ENCODE measurements at regions not wholly inside any gene's neighbourhood (a gene's known extent, or its start where the extent isn't known, plus 50 kb on each side); places are given as distances from the start of the nearest gene placed in this dataset.

DNA sequence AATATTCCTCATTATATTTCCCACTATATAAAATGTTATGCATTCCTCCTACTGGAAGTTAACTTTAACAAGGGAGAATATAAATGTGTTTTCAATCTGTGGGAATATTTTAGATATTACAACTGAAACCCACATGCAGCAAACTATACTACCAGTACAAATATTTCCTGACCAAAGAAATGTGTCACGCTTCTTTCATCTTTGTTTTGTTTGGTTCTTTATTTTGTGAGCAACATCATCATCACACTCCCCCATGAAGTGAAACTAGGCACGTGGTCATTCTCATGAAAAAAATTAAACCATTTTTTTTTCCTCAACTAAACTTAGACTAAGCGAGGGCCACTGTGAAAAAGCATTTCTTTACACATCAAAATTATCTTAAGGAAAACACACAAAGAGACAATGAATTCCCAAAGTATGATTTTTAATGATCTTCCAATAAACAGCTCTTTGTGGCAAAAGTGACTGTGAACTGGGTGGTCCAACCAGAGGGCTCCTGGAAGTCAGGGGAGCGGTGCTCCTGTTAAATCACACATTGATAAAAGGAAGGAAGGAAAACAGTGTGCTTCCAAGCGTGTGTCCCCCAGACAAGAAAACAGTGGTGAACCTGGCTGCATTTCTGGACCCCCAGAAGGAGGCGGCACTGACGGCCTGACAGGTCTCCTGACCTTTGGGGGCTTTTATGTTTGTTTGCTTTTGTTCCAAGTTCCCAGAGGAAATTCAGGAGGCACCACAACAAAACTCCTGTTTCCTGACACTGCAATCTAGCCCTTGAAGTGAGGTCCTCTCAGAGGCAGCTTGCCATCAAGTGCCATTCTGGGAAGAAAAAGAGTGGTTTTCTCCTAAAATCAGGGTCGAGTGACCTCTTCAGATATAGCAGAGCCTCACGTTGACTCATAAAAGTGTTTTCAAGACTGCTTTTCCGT, 166.8 kb upstream of the FOXQ1 start:
- no peak for DNase-seq

- DNase-seq = no peak
Measured at GRCh38 chr6:1143655-1144054, 168.2 kb upstream of the FOXQ1 start.

DNA sequence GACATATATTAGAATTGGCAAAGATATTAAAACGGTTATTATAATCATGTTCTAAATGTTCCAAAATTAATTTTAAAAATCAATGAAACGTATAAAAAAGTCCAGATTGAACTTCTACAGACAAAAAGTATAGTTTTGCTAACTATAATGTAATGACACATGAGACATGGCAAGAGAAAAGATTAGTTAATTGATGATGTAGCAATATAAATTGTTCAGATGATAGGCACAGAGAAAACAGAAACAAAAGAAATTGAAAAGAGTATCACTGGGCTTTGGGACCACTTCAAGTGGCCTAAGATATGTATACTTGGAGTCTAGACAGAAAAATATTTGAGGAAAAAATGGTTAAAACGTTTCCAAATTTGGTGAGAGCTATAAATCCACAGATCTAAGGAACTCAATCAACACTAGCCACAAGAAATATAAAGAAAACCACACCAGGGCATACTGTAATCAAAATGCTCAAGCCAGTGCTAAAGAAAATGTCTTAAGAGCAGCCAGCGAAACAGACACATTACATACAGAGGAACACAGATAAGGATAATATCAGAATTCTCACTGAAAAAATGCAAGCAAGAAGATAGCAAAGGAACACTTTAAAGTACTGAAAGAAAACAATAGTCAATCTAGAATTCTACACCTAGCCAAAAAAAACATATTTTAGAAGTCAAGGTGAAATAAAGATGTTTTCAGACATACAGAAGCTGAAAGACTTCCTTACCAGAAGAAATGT, 172.6 kb upstream of the FOXQ1 start:
- no peak for DNase-seq

GRCh38 chr6:1137849-1138248, 174.0 kb upstream of the FOXQ1 start:
- no peak for DNase-seq

DNA sequence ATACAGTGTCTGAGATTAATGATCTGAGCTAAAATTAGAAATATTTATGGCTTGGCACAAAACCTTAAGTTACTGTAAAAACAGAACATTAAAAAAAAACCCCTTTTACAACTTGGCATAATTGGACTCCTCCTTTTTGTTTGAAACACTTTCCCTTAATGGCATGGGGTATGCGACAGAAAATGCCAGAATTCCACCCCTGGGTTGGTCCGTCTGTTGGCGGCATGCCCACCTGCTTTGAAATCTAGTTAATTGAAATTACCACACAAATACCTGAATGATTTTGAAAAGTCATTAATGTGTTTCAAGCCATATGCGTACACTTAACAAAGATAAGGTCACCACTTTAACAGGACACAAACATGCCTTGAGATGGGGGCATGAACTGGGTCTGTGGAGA, 175.1 kb upstream of the FOXQ1 start:
- no peak for DNase-seq

DNA sequence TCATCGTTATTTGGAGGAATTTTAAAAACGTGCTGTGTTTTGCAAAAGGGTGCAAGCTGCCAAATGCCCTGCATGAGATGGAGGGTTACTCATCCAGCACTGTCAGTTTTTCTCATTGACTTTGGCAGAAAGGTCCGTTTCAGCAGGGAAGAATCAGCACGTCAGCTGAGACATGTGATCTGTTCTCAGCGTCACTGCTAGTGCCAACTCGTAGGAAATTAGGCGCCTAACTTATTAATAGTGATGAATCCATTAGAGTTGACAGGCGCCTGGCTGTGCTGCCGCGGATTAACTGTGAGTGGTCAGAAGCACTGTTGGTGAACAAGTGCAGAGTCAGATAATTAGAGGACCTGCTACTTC, 175.5 kb upstream of the FOXQ1 start:
- DNase-seq = no peak

DNA sequence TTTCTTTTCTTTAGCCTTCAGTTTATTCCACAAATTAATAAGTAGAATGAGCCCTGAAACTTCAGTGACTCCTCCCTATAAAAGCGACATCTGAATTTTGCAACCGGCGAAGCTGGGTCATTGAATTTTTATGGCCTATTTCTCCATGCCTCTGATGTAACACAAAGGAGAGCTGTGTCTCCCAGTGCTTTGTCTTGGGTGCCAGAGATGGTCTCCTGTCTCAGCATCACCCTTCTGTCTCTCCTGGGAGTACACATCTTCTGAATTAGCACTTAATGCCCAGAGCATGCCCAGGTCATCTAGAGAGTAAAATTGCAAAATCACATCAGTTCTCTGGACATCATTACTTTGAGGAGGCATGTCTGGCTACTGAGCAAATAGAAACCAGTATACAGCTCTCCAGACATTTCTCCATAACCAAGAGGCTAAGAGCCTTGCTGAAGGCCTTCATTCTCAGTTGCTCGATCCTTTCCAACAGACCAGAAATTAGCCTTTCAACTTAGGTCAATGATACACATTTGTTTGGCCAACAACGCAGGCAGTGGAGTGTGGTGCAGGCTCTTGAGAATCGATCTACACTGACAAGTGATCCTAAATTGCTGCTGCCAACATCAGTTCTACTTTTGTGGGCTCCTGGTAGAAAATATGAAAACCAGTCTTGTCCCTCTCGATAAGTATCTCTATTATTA, 176.0 kb upstream of the FOXQ1 start:
- no peak for DNase-seq

DNA sequence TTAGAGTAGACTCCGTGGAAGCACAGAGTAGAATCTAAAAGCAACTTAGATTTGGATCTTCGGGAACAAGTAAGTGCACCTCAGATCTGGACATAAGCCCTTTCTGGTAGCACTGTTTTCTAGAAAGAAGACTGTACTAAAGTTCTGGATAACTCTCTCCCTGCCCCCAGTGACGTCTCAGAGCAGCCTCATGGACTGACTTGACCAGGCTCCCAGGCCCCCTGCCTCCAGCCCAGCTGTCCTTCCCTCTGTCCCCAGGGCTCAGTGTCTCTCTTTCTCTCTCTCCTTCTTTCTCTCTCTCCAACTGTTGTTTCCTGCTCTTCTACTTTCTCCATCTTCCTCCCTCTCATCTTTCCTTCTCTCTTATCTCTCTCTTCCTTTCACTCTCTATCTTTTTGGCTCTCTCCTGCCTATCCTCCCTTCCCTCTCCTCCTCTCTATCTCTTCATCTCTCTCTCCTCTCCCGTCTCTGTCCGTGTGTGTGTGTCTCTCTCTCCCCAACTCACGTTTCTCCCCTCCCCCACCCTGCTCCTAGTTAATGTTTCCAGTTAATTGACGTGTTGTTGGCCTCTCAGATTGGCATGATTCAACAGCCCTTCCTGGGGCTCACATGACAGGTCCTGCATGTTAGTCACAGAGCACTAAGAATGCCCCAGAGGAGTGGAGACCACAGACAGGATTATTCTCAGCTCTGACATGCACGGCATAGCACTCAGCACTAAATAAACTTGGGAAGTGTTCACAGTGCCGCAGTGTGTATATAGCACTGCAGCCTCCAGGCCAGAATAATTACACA, 180.4 kb upstream of the FOXQ1 start:
- DNase-seq = no peak

DNA sequence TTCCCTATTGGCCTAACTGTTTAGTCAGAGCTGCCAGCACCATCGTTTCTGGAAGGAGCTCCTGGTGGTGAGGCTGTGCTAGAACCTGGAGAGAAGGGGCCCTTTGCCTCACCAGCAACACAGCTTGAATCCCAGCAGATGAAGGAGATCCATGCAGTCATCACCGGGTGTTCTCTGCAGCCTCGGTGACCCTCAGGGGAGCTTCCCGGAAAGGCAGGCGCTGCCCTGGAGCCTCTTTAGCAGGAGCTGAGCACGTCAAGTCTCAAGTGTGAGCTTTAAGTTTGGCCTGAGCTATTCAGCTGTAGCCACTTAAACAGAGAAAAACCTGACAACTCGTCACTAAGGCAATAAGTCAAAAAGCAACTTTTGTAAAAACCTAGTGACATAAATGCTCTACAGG, 181.2 kb upstream of the FOXQ1 start:
- DNase-seq = no peak

- no peak for DNase-seq
Measured at GRCh38 chr6:1129131-1129530, 182.8 kb upstream of the FOXQ1 start.

DNA sequence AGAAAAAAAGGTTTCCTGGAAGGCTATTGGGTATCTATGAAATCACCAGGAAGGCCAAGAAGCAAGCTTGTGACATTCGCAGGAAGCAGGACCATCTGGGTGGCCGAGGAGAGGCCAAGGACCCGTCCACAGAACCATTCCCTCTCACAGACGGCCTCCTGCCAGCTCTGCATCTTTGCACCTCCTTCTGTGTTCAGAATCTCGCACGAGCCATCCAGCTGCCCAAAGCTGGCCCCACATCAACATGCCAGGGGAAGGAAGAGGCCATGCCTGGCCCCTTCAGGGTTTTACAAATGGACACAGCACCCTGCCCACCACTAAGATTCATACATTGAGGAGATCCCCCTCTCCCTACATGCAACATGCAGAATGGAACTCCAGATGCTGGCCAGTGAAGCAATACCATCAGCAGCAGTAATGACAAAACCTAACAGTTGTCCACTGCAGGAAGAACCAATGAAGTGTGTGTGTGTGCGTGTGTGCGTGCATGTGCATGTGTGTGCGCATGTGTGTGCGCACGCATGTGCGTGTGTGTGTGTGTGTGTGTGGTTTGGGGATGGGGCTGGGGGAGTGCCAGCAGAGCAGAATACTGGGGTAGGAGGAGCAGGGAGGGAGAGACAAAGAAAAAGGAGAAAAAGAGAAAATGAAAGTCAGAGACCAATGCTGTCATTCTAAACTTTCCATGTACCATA, 184.2 kb upstream of the FOXQ1 start:
- DNase-seq = no peak

- DNase-seq = no peak
Measured at GRCh38 chr6:1127129-1127528, 184.8 kb upstream of the FOXQ1 start.

GRCh38 chr6:1126036-1126435, 185.9 kb upstream of the FOXQ1 start:
- no peak for DNase-seq

DNA sequence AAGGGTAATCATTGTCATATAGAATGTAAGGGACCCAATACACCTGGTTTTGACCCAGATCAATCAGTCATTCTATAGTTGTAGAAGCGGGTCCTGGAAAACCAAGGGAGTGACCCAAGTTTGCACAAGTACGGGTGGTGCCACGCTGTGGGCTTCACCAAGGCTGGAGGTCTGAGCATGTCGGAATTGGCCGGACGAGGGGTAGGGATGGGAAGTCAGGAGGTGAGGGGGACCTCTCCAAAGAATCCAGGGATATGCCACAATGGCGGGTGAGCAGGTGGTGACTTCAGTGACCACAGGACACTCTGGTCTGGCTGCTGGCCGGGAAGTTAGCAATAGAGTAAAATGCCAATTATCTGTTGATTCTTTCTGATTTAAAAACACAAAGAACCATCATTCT, 186.6 kb upstream of the FOXQ1 start:
- no peak for DNase-seq

GRCh38 chr6:1124885-1125284, 187.0 kb upstream of the FOXQ1 start:
- DNase-seq = no peak

- DNase-seq = peak; percentile 21
Measured at GRCh38 chr6:1123386-1124375, 188.2 kb upstream of the FOXQ1 start.

GRCh38 chr6:1122083-1122482, 189.8 kb upstream of the FOXQ1 start:
- no peak for DNase-seq

DNA sequence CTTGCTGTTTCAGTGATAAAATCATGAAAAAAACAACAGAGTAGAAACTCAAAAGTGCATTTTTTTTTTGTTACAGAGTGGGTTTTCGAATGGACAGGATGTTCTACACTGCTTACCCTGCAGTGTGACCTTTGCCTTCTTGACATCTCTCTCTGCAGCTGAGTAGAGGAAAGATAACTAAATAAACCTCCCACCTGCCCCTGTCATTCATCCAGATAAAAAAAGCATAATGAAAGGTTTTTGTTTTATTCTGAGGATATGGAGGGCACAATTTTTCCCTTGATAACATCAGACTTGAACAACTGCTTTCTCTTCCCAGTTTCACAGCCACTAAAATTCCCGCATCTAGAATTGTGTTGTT, 193.6 kb upstream of the FOXQ1 start:
- DNase-seq = no peak

DNA sequence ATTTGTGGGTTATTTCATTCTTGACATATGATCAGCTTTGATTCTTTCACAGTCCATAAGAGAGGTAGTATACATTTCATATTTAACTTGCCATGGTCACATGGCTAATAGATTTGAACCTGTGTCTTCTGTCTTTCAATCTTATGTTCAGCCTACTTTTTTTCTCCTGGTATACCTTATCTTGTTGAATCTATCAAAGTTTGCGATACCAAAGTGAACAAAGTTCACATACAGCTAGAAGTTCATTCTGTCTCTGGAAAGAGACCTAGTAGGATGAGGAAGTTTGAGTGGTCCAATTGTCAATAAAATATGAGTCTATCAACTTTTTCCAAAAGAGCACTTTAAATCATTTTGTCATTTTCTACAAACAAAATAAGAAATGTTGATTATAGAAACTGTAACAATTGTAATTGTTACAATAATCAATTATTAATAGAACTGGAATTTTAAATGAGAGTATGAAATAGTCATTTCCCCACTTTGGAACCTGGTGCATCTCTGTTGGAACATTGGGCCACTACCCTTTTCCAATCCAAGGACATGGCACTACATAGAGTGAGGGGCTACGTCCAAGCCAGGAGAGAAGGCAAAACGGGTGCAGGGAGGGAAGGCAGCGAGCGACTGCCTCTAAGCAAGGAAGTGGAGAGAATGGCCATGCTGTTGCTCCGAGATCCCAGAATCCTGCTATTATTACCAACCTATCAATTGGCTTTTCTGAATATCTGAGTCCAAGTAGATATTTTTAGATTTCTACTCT, 194.2 kb upstream of the FOXQ1 start:
- peak; percentile 13 for DNase-seq

DNA sequence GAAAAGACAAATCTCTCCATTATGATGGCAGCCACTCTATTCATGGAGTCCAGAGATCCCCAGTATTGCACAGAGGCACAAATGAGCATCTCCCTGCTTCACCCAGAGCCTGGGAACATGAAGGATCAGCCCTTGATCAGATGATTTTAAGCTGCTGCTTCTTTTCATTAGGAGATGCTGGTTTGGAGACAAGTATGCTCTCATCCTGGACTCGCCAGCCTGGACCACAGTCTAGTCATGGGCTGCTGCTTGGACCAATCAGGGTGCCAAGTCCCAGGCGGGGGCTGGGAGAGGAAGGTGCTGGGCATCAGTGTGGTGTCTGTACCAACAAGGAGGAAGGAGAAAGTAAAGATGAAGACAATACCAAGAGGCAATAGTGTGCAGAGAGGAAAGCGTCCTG, 195.7 kb upstream of the FOXQ1 start:
- peak; percentile 37 for DNase-seq

All from activated CD8-positive, alpha-beta memory T cell treated with anti-CD3 and anti-CD28 coated beads for 24 hours (primary cell).